HepG2 (cell line): ENCODE measurements at regions not wholly inside any gene's neighbourhood (a gene's known extent, or its start where the extent isn't known, plus 50 kb on each side); places are given as distances from the start of the nearest gene placed in this dataset.

Experiments used
- ATAC-seq: fragments of 200-7000 bp; cut with Tn5 transposase; 3 replicates; pipeline ENCODE4 v1.9.1; 2020; ENCODE audit warnings: mild to moderate bottlenecking, moderate library complexity
- BruUV-seq: library from RNA; stranded (reverse); fragments of 400-500 nt; replicated peaks from 2 replicates; lab custom pipeline; 2021; lab: Mats Ljungman, UMichigan
- CTCF ChIA-PET: fragments of 300-600 bp; formaldehyde crosslinking; extraction: SDS; loops from one replicate; lab custom pipeline; 2021; ENCODE audit warnings: low total read pairs, inconsistent platforms, low intra/inter-chr PET ratio; lab: Yijun Ruan, JAX
- POLR2A ChIA-PET: fragments of 350-600 bp; sonication (Branson Sonifier 250); formaldehyde crosslinking; loops from one replicate; lab custom pipeline; 2020; ENCODE audit warnings: antibody characterized with exemption, inconsistent platforms; lab: Yijun Ruan, JAX
- DNase-seq: peaks from one replicate; pipeline ENCODE4 v3.0.0-alpha.2; 2015; ENCODE audit warnings: low spot score
- FAIRE-seq: peaks from 3 replicates; lab custom pipeline; 2011; peaks lifted over from hg19 to GRCh38; lab: Jason Lieb, UNC
- H2AFZ ChIP-seq: one replicate; pipeline ENCODE4 v1.6.1; 2011; ENCODE audit warnings: low read length, inconsistent platforms
- H3K27ac ChIP-seq: fragments of 300-600 bp; 3 replicates; pipeline ENCODE4 v1.8.0; 2011; ENCODE audit warnings: mixed run types, mild to moderate bottlenecking, mixed read lengths, low read length, inconsistent platforms; ENCODE audit not compliant: insufficient read depth; ENCODE audit errors: extremely low read length
- H3K27me3 ChIP-seq, 2 experiments: fragments of 200-600 bp in 1 of 2; 2 replicates in 1 of 2; 3 replicates in 1 of 2; pipeline versions ENCODE4 v1.6.0 to v1.8.0; 2011; ENCODE audit warnings: low read length in 2 of 2, mild to moderate bottlenecking in 2 of 2, moderate library complexity in 2 of 2, inconsistent platforms in 1 of 2; ENCODE audit not compliant: insufficient read depth in 2 of 2, control insufficient read depth in 1 of 2
- H3K36me3 ChIP-seq, 2 experiments: fragments of 200-600 bp in 1 of 2; replicated peaks in 1 of 2; 2 replicates in 1 of 2; 3 replicates in 1 of 2; pipeline versions ENCODE4 v1.5.1 to v1.8.0; 2011; ENCODE audit warnings: low read length in 2 of 2, inconsistent platforms in 1 of 2; ENCODE audit not compliant: insufficient read depth in 2 of 2, control insufficient read depth in 1 of 2
- H3K4me1 ChIP-seq: 2 replicates; pipeline ENCODE4 v1.5.1; 2012; ENCODE audit warnings: low read length, inconsistent platforms; ENCODE audit not compliant: insufficient read depth
- H3K4me2 ChIP-seq: 2 replicates; pipeline ENCODE4 v1.6.0; 2011; ENCODE audit warnings: low read depth, low read length, inconsistent platforms
- H3K4me3 ChIP-seq, 3 experiments: fragments of 200-600 bp in 1 of 3; sonication (generic), shearing (Covaris generic) in 1 of 3; replicated peaks in 1 of 3; 2 replicates each; pipeline ENCODE4 v1.5.1; 2011 to 2016; ENCODE audit warnings: low read length in 3 of 3, inconsistent platforms in 2 of 3, low read depth in 2 of 3, mild to moderate bottlenecking in 2 of 3, control low read depth in 1 of 3, mixed read lengths in 1 of 3; ENCODE audit not compliant: insufficient read depth in 1 of 3
- H3K79me2 ChIP-seq: one replicate; pipeline ENCODE4 v1.6.1; 2011; ENCODE audit warnings: low read length, inconsistent platforms; ENCODE audit not compliant: insufficient read depth
- H3K9ac ChIP-seq: 2 replicates; pipeline ENCODE4 v1.6.0; 2011; ENCODE audit warnings: mild to moderate bottlenecking, low read depth, low read length, inconsistent platforms; ENCODE audit not compliant: insufficient read depth
- H3K9me3 ChIP-seq: 2 replicates; pipeline ENCODE4 v1.5.1; 2012; ENCODE audit warnings: mild to moderate bottlenecking, low read length
- H4K20me1 ChIP-seq: 2 replicates; pipeline ENCODE4 v1.6.0; 2011; ENCODE audit warnings: inconsistent platforms, mild to moderate bottlenecking, low read length, moderate library complexity; ENCODE audit not compliant: insufficient read depth
- HIVEP1 ChIP-seq: sonication (generic); formaldehyde crosslinking; IDR thresholded peaks from 2 replicates; pipeline ENCODE4 v1.4.0; 2020; ENCODE audit warnings: mild to moderate bottlenecking, missing genetic modification reagents
- MYNN ChIP-seq: sonication (generic); formaldehyde crosslinking; IDR thresholded peaks from 2 replicates; pipeline ENCODE4 v1.4.0; 2020; ENCODE audit warnings: mild to moderate bottlenecking, low read depth, missing genetic modification reagents
- SNAI1 ChIP-seq: sonication (generic); formaldehyde crosslinking; IDR thresholded peaks from 2 replicates; pipeline ENCODE4 v1.5.0; 2020; ENCODE audit warnings: mild to moderate bottlenecking, missing genetic modification reagents, borderline replicate concordance
- SRY ChIP-seq: sonication (generic); formaldehyde crosslinking; IDR thresholded peaks from 2 replicates; pipeline ENCODE4 v1.8.0; 2022; ENCODE audit warnings: mild to moderate bottlenecking, missing genetic modification reagents
- TEF ChIP-seq: sonication (generic); formaldehyde crosslinking; IDR thresholded peaks from 2 replicates; pipeline ENCODE4 v1.5.0; 2020; ENCODE audit warnings: missing genetic modification reagents
- ZBTB39 ChIP-seq: sonication (generic); formaldehyde crosslinking; IDR thresholded peaks from 2 replicates; pipeline ENCODE4 v1.5.0; 2020; ENCODE audit warnings: missing genetic modification reagents
- ZNF296 ChIP-seq: sonication (generic); formaldehyde crosslinking; conservative IDR thresholded peaks from 2 replicates; pipeline ENCODE4 v1.5.0; 2020; ENCODE audit warnings: mild to moderate bottlenecking, missing genetic modification reagents
- ZNF337 ChIP-seq: sonication (generic); formaldehyde crosslinking; IDR thresholded peaks from 2 replicates; pipeline ENCODE4 v1.5.1; 2020; ENCODE audit warnings: missing genetic modification reagents, low read depth, mild to moderate bottlenecking, borderline replicate concordance
- ZNF33A ChIP-seq: sonication (generic); formaldehyde crosslinking; IDR thresholded peaks from 2 replicates; pipeline ENCODE4 v1.5.1; 2020; ENCODE audit warnings: missing genetic modification reagents, mild to moderate bottlenecking, moderate library complexity, borderline replicate concordance
- ZNF549 ChIP-seq: sonication (generic); formaldehyde crosslinking; IDR thresholded peaks from 2 replicates; pipeline ENCODE4 v1.5.0; 2020; ENCODE audit warnings: missing genetic modification reagents
- ZNF597 ChIP-seq: sonication (generic); formaldehyde crosslinking; IDR thresholded peaks from 2 replicates; pipeline ENCODE4 v1.5.0; 2020; ENCODE audit warnings: missing genetic modification reagents
- ZNF724P ChIP-seq: sonication (generic); formaldehyde crosslinking; IDR thresholded peaks from 2 replicates; pipeline ENCODE4 v1.8.0; 2022; ENCODE audit warnings: missing genetic modification reagents, borderline replicate concordance
- ZNF800 ChIP-seq: sonication (generic); formaldehyde crosslinking; IDR thresholded peaks from 2 replicates; pipeline ENCODE4 v1.4.0; 2020; ENCODE audit warnings: missing genetic modification reagents
- WGBS: methylation state at CpG from one replicate; pipeline ENCODE4 v1.1.6; 2017; ENCODE audit warnings: low lambda C conversion rate; 5-methylcytosine and 5-hydroxymethylcytosine counted together
- in situ Hi-C: cut with HindIII; loops from 2 replicates; pipeline ENCODE4 v1.10.0; 2017; ENCODE audit warnings: low pct_unique_long_range_greater_than_20kb; ENCODE audit not compliant: extremely low pct_ligation_motif_present
- intact Hi-C: fragments of 100-400 bp; cut with micrococcal nuclease; formaldehyde crosslinking; loops from one replicate; pipeline ENCODE4 v1.10.0; 2022; ENCODE audit not compliant: unreplicated experiment

GRCh38 chr3:19662486-19662885 is 271.5 kb downstream of the EFHB start:
- Histone ChIP-seq H3K4me3 (no peak overlapping the region), H3K9me3 (peaks cover 72% of the 10 kb centered on the region), H3K36me3 (no peaks in the 10 kb centered on the region), H3K9ac (no peak overlapping the region), H3K27ac (no peak overlapping the region), H3K4me1 (no peaks in the 10 kb centered on the region), H3K79me2 (no peaks in the 10 kb centered on the region), H2AFZ (no peak overlapping the region), H3K4me2 (no peak overlapping the region), H3K27me3 (no peaks in the 10 kb centered on the region), H4K20me1 (no peaks in the 10 kb centered on the region)
- no TSS peak for BruUV-seq
- TF ChIP-seq ZNF296 (CRISPR knock-in tag) (no peak), ZNF800 (no peak), ZNF549 (CRISPR knock-in tag) (no peak), TEF (CRISPR knock-in tag) (no peak)
- ChIA-PET POLR2A (no interaction called here), CTCF (no interaction called here)
- no peak for DNase-seq
- 14% methylated on average over 6 of the region's 6 CpGs for WGBS
- ATAC-seq: no peak
- intact Hi-C loops (no loop called here), in situ Hi-C loops (no loop called here)
- FAIRE-seq: no peak

GRCh38 chr3:19652336-19652735 is 281.7 kb downstream of the EFHB start:
- Histone ChIP-seq H3K4me1 (no peaks in the 10 kb centered on the region), H3K9ac (no peak overlapping the region), H3K27ac (no peak overlapping the region), H3K4me3 (no peak overlapping the region), H4K20me1 (no peaks in the 10 kb centered on the region), H2AFZ (no peak overlapping the region), H3K79me2 (no peaks in the 10 kb centered on the region), H3K9me3 (peaks cover 74% of the 10 kb centered on the region), H3K4me2 (no peak overlapping the region), H3K36me3 (no peaks in the 10 kb centered on the region), H3K27me3 (no peaks in the 10 kb centered on the region)
- ATAC-seq (no peak), FAIRE-seq (no peak), DNase-seq (no peak)
- BruUV-seq: no TSS peak
- CTCF ChIA-PET: no interaction called here
- POLR2A ChIA-PET: no interaction called here
- intact Hi-C loops (no loop called here), in situ Hi-C loops (no loop called here)
- TF ChIP-seq SRY (no peak), ZNF724P (no peak), ZNF337 (no peak), ZNF33A (CRISPR knock-in tag) (no peak), ZNF597 (CRISPR knock-in tag) (no peak), HIVEP1 (CRISPR knock-in tag) (no peak), ZBTB39 (CRISPR knock-in tag) (no peak), MYNN (no peak), SNAI1 (CRISPR knock-in tag) (no peak)
